ENCODE measurements at regions not wholly inside any gene's neighbourhood (a gene's known extent, or its start where the extent isn't known, plus 50 kb on each side); places are given as distances from the start of the nearest gene placed in this dataset.

DNA sequence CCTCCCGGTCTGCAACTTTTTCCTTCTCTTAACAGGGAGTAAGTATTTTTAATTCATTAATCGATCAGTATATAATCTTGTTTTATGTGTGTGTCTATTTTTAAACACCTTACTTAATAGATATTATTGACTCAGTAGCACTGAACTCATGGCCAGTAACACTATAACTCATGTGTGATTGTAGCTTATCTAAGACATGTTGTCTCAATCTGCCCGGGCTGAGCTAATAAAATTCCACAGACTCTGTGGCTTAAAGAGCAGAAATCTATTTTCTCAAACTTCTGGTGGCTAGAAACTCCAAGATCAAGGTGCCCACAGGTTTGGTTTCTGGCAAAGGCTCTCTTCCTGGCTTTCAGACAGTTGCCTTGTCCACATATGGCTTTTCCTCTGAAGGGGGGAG is 68.8 kb upstream of the TNFAIP3 start:
- TF ChIP-seq, protein P1, sequence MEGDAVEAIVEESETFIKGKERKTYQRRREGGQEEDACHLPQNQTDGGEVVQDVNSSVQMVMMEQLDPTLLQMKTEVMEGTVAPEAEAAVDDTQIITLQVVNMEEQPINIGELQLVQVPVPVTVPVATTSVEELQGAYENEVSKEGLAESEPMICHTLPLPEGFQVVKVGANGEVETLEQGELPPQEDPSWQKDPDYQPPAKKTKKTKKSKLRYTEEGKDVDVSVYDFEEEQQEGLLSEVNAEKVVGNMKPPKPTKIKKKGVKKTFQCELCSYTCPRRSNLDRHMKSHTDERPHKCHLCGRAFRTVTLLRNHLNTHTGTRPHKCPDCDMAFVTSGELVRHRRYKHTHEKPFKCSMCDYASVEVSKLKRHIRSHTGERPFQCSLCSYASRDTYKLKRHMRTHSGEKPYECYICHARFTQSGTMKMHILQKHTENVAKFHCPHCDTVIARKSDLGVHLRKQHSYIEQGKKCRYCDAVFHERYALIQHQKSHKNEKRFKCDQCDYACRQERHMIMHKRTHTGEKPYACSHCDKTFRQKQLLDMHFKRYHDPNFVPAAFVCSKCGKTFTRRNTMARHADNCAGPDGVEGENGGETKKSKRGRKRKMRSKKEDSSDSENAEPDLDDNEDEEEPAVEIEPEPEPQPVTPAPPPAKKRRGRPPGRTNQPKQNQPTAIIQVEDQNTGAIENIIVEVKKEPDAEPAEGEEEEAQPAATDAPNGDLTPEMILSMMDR (IDR thresholded peaks at IDR 0.05; ENCODE audit: low read length) = no peak
- TF ChIP-seq EZH2 (optimal IDR thresholded peaks at IDR 0.05; ENCODE audit: low read depth, low read length) = no peak
